PC-3 (cell line): ENCODE measurements at regions not wholly inside any gene's neighbourhood (a gene's known extent, or its start where the extent isn't known, plus 50 kb on each side); places are given as distances from the start of the nearest gene placed in this dataset.

ENCODE experiments used
- ATAC-seq: fragments of 200-7000 bp; cut with Tn5 transposase; 2 replicates; pipeline ENCODE4 v1.9.1; 2020; ENCODE audit warnings: mild to moderate bottlenecking, moderate library complexity
- BruUV-seq: library from RNA; stranded (reverse); fragments of 400-500 nt; replicated peaks from 2 replicates; lab custom pipeline; 2021; lab: Mats Ljungman, UMichigan
- CTCF ChIA-PET: fragments of 300-600 bp; sonication (Branson Sonifier 250); formaldehyde crosslinking; loops from one replicate; lab custom pipeline; 2022; ENCODE audit warnings: antibody characterized with exemption; lab: Charles Lee
- POLR2A ChIA-PET: fragments of 300-600 bp; sonication (Branson Sonifier 250); formaldehyde crosslinking; loops from one replicate; lab custom pipeline; 2022; ENCODE audit warnings: antibody characterized with exemption; ENCODE audit not compliant: unreplicated experiment; lab: Charles Lee
- DNase-seq: peaks from one replicate; pipeline ENCODE4 v3.0.0-alpha.2; 2015
- H2AFZ ChIP-seq: fragments of 300-600 bp; sonication (generic); 2 replicates; pipeline ENCODE4 v1.6.0; 2016; ENCODE audit warnings: antibody characterized with exemption, low read length
- H3F3A ChIP-seq: fragments of 300-600 bp; sonication (generic); one replicate; pipeline ENCODE4 v1.6.0; 2017; ENCODE audit warnings: antibody characterized with exemption, low read length, control low read depth, mild to moderate bottlenecking; ENCODE audit not compliant: unreplicated experiment
- H3K27ac ChIP-seq: fragments of 300-600 bp; sonication (generic); 2 replicates; pipeline ENCODE4 v1.5.1; 2016; ENCODE audit warnings: mild to moderate bottlenecking, low read length
- H3K27me3 ChIP-seq: fragments of 300-600 bp; sonication (generic); 2 replicates; pipeline ENCODE4 v1.6.1; 2016; ENCODE audit warnings: low read length, mixed read lengths
- H3K36me3 ChIP-seq: fragments of 300-600 bp; sonication (generic); 2 replicates; pipeline ENCODE4 v1.6.1; 2016; ENCODE audit warnings: low read depth, mixed run types, low read length, mixed read lengths
- H3K4me1 ChIP-seq: fragments of 300-600 bp; sonication (generic); 2 replicates; pipeline ENCODE4 v1.5.1; 2016; ENCODE audit warnings: low read length; ENCODE audit not compliant: insufficient read depth
- H3K4me2 ChIP-seq: fragments of 300-600 bp; sonication (generic); 2 replicates; pipeline ENCODE4 v1.6.0; 2016; ENCODE audit warnings: low read length
- H3K4me3 ChIP-seq: fragments of 300-600 bp; sonication (generic); 2 replicates; pipeline ENCODE4 v1.5.1; 2016; ENCODE audit warnings: mild to moderate bottlenecking, low read length, mixed read lengths
- H3K79me2 ChIP-seq: fragments of 300-600 bp; sonication (generic); 2 replicates; pipeline ENCODE4 v1.6.1; 2017; ENCODE audit warnings: low read length, mixed read lengths
- H3K9ac ChIP-seq: fragments of 300-600 bp; sonication (generic); 2 replicates; pipeline ENCODE4 v1.6.0; 2016; ENCODE audit warnings: mild to moderate bottlenecking, low read length
- H3K9me2 ChIP-seq: fragments of 300-600 bp; sonication (generic); replicated peaks from 2 replicates; pipeline ENCODE4 v1.6.1; 2016; ENCODE audit warnings: mixed run types, low read length, mixed read lengths
- H3K9me3 ChIP-seq: fragments of 300-600 bp; sonication (generic); 2 replicates; pipeline ENCODE4 v1.6.1; 2016; ENCODE audit warnings: low read length, mixed read lengths
- H4K20me1 ChIP-seq: fragments of 300-600 bp; sonication (generic); 2 replicates; pipeline ENCODE4 v1.6.1; 2016; ENCODE audit warnings: low read length, mixed read lengths
- EZH2 ChIP-seq: fragments of 300-600 bp; sonication (generic); IDR thresholded peaks from one replicate; pipeline ENCODE4 v1.6.1; 2017; ENCODE audit warnings: antibody characterized with exemption, mild to moderate bottlenecking, low read length; ENCODE audit not compliant: unreplicated experiment
- EZH2phosphoT487 ChIP-seq: fragments of 300-600 bp; sonication (generic); IDR thresholded peaks from 2 replicates; pipeline ENCODE4 v1.6.1; 2018; ENCODE audit warnings: mild to moderate bottlenecking, antibody characterized with exemption, low read length, borderline replicate concordance
- intact Hi-C: fragments of 100-400 bp; cut with micrococcal nuclease; formaldehyde crosslinking; loops from 2 replicates; pipeline ENCODE4 v1.9.0; 2023
- TF ChIP-seq, protein P1 (sequence below): fragments of 300-600 bp; sonication (generic); conservative IDR thresholded peaks from 2 replicates; pipeline ENCODE4 v1.5.1; 2017; ENCODE audit warnings: antibody characterized with exemption, low read depth, mild to moderate bottlenecking, low read length

DNA sequence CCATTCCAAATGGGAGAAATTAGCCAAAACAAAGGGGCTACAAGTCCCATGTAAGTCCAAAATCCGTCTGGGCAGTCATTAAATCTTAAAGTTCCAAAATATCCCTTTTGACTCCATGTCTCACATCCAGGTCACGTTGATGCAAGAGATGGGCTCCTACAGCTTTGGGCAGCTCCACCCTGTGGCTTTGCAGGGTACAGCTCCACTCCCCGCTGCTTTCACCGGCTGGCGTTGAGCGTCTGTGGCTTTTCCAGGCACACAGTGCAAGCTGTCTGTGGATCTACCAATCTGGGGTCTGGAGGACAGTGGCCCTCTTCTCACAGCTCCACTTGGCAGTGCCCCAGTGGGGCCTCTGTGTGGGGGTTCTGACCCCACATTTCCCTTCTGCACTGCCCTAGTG is 130.2 kb downstream of the TPR start:
- intact Hi-C loops, result no loop called here
- no peaks in the 10 kb centered on the region for H3K79me2 ChIP-seq
- peak; percentile 9 for DNase-seq
- no peaks in the 10 kb centered on the region for H3K4me1 ChIP-seq
- H3K4me3 ChIP-seq, result no peak overlapping the region
- no peak overlapping the region for H3K27ac ChIP-seq
- ChIA-PET CTCF (no interaction called here), POLR2A (no interaction called here)
- H3K9me3 ChIP-seq, result no peaks in the 10 kb centered on the region
- H4K20me1 ChIP-seq, result no peaks in the 10 kb centered on the region
- ATAC-seq, result no peak
- no peaks in the 10 kb centered on the region for H3K27me3 ChIP-seq
- no peak overlapping the region for H3K9ac ChIP-seq
- no peak overlapping the region for H3K4me2 ChIP-seq
- H2AFZ ChIP-seq, result no peak overlapping the region
- no peaks in the 10 kb centered on the region for H3K9me2 ChIP-seq
- H3K36me3 ChIP-seq, result no peaks in the 10 kb centered on the region
- H3F3A ChIP-seq, result no peaks in the 10 kb centered on the region
- BruUV-seq, result no TSS peak
- TF ChIP-seq EZH2, result no peak
- TF ChIP-seq, protein P1, sequence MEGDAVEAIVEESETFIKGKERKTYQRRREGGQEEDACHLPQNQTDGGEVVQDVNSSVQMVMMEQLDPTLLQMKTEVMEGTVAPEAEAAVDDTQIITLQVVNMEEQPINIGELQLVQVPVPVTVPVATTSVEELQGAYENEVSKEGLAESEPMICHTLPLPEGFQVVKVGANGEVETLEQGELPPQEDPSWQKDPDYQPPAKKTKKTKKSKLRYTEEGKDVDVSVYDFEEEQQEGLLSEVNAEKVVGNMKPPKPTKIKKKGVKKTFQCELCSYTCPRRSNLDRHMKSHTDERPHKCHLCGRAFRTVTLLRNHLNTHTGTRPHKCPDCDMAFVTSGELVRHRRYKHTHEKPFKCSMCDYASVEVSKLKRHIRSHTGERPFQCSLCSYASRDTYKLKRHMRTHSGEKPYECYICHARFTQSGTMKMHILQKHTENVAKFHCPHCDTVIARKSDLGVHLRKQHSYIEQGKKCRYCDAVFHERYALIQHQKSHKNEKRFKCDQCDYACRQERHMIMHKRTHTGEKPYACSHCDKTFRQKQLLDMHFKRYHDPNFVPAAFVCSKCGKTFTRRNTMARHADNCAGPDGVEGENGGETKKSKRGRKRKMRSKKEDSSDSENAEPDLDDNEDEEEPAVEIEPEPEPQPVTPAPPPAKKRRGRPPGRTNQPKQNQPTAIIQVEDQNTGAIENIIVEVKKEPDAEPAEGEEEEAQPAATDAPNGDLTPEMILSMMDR, result no peak; the same call in 1 of the 2 replicates
- TF ChIP-seq EZH2phosphoT487, result no peak
